Activated T-cell treated with anti-CD3 and anti-CD28 coated beads, Interleukin-2, amount 50 U/mL, for 4 hours (primary cell): ENCODE measurements at regions not wholly inside any gene's neighbourhood (a gene's known extent, or its start where the extent isn't known, plus 50 kb on each side); places are given as distances from the start of the nearest gene placed in this dataset.
"Not testable (repeated sequence)": the region's sequence is repeated elsewhere in the genome, so short reads cannot be mapped to it uniquely, and the experiment has no call there.

ENCODE experiments used
- ATAC-seq, 2 donors: fragments of 200-7000 bp; cut with Tn5 transposase; one replicate each; pipeline ENCODE4 v1.10.0; 2021
- DNase-seq: peaks from one replicate; pipeline ENCODE4 v3.0.0-alpha.2; 2020
- H3K27me3 Mint-ChIP-seq: one replicate; pipeline ENCODE4 v1.8.0; 2021; ENCODE audit warnings: low read depth, mixed read lengths
- H3K36me3 Mint-ChIP-seq: one replicate; pipeline ENCODE4 v1.8.0; 2022; ENCODE audit warnings: mixed read lengths; ENCODE audit not compliant: insufficient read depth
- H3K4me1 Mint-ChIP-seq: one replicate; pipeline ENCODE4 v1.8.0; 2021; ENCODE audit warnings: low read depth, mixed read lengths
- H3K4me3 Mint-ChIP-seq: one replicate; pipeline ENCODE4 v1.8.0; 2021; ENCODE audit warnings: mild to moderate bottlenecking, moderate library complexity, mixed read lengths
- H3K9me3 Mint-ChIP-seq: one replicate; pipeline ENCODE4 v1.8.0; 2021; ENCODE audit warnings: mixed read lengths

- no peak for ATAC-seq
- Mint-ChIP-seq H3K36me3 (no peaks in the 10 kb centered on the region), H3K9me3 (no peaks in the 10 kb centered on the region), H3K4me1 (no peaks in the 10 kb centered on the region), H3K27me3 (peaks cover 13% of the 10 kb centered on the region), H3K4me3 (no peak overlapping the region)
- DNase-seq: no peak
These were observed 105.2 kb downstream of the TLR5 start for GRCh38 chr1:223037845-223038244.

GRCh38 chr1:223038288-223039006 lies 104.6 kb downstream of the TLR5 start:
- H3K9me3 Mint-ChIP-seq: no peaks in the 10 kb centered on the region
- no peak for ATAC-seq

GRCh38 chr1:223039990-223040389 lies 103.1 kb downstream of the TLR5 start:
- H3K36me3 Mint-ChIP-seq: no peaks in the 10 kb centered on the region
- DNase-seq (no peak), ATAC-seq (no peak)
- H3K4me1 Mint-ChIP-seq: no peaks in the 10 kb centered on the region
- no peak overlapping the region for H3K4me3 Mint-ChIP-seq
- H3K27me3 Mint-ChIP-seq: peaks cover 10% of the 10 kb centered on the region
- H3K9me3 Mint-ChIP-seq: no peaks in the 10 kb centered on the region

More at GRCh38 chr1:223038288-223039006, 104.6 kb downstream of the TLR5 start:
- Mint-ChIP-seq H3K27me3 (peaks cover 12% of the 10 kb centered on the region), H3K4me1 (no peaks in the 10 kb centered on the region), H3K36me3 (no peaks in the 10 kb centered on the region), H3K4me3 (no peak overlapping the region)
- DNase-seq: no peak

- no peaks in the 10 kb centered on the region for H3K4me1 Mint-ChIP-seq
- H3K9me3 Mint-ChIP-seq: peaks cover 5% of the 10 kb centered on the region
- peaks cover 6% of the 10 kb centered on the region for H3K27me3 Mint-ChIP-seq
- ATAC-seq: no peak
- DNase-seq: no peak
- H3K4me3 Mint-ChIP-seq: no peak overlapping the region
- H3K36me3 Mint-ChIP-seq: no peaks in the 10 kb centered on the region
These were observed 101.6 kb downstream of the TLR5 start for GRCh38 chr1:223041481-223041880.

GRCh38 chr1:223045164-223045957 lies 97.7 kb downstream of the TLR5 start:
- DNase-seq (no peak), ATAC-seq (no peak)
- Mint-ChIP-seq H3K4me3 (no peak overlapping the region), H3K36me3 (no peaks in the 10 kb centered on the region), H3K9me3 (peaks cover 9% of the 10 kb centered on the region), H3K27me3 (peaks cover 3% of the 10 kb centered on the region), H3K4me1 (no peaks in the 10 kb centered on the region)

GRCh38 chr1:223046011-223046410 lies 97.0 kb downstream of the TLR5 start:
- H3K4me1 Mint-ChIP-seq: no peaks in the 10 kb centered on the region
- H3K27me3 Mint-ChIP-seq: peaks cover under 1% of the 10 kb centered on the region
- no peak for ATAC-seq
- no peak overlapping the region for H3K4me3 Mint-ChIP-seq
- H3K36me3 Mint-ChIP-seq: no peaks in the 10 kb centered on the region
- H3K9me3 Mint-ChIP-seq: peaks cover 9% of the 10 kb centered on the region
- DNase-seq: no peak

GRCh38 chr1:223046463-223046862 lies 96.6 kb downstream of the TLR5 start:
- H3K27me3 Mint-ChIP-seq, H3K4me1 Mint-ChIP-seq, DNase-seq, H3K4me3 Mint-ChIP-seq, H3K36me3 Mint-ChIP-seq, ATAC-seq, H3K9me3 Mint-ChIP-seq: not testable (repeated sequence)

- Mint-ChIP-seq H3K9me3 (peaks cover 9% of the 10 kb centered on the region), H3K27me3 (no peaks in the 10 kb centered on the region), H3K4me1 (no peaks in the 10 kb centered on the region), H3K36me3 (no peaks in the 10 kb centered on the region), H3K4me3 (no peak overlapping the region)
- ATAC-seq (no peak), DNase-seq (no peak)
These were observed 95.0 kb downstream of the TLR5 start for GRCh38 chr1:223048026-223048425.

- H3K27me3 Mint-ChIP-seq: no peaks in the 10 kb centered on the region
- DNase-seq: no peak
- H3K36me3 Mint-ChIP-seq: no peaks in the 10 kb centered on the region
- H3K4me3 Mint-ChIP-seq: no peak overlapping the region
- no peak for ATAC-seq
- no peaks in the 10 kb centered on the region for H3K9me3 Mint-ChIP-seq
- no peaks in the 10 kb centered on the region for H3K4me1 Mint-ChIP-seq
These were observed 90.6 kb downstream of the TLR5 start for GRCh38 chr1:223052462-223052861.

- H3K27me3 Mint-ChIP-seq: no peaks in the 10 kb centered on the region
- no peak for ATAC-seq
- DNase-seq: no peak
- no peaks in the 10 kb centered on the region for H3K36me3 Mint-ChIP-seq
- H3K4me3 Mint-ChIP-seq: no peak overlapping the region
- no peaks in the 10 kb centered on the region for H3K4me1 Mint-ChIP-seq
- no peaks in the 10 kb centered on the region for H3K9me3 Mint-ChIP-seq
These were observed 90.1 kb downstream of the TLR5 start for GRCh38 chr1:223052931-223053330.

- H3K27me3 Mint-ChIP-seq: peaks cover 4% of the 10 kb centered on the region
- H3K4me3 Mint-ChIP-seq: no peak overlapping the region
- no peaks in the 10 kb centered on the region for H3K36me3 Mint-ChIP-seq
- H3K9me3 Mint-ChIP-seq: no peaks in the 10 kb centered on the region
- H3K4me1 Mint-ChIP-seq: no peaks in the 10 kb centered on the region
- ATAC-seq: no peak
- DNase-seq: no peak
These were observed 86.2 kb downstream of the TLR5 start for GRCh38 chr1:223056802-223057201.

GRCh38 chr1:223057569-223058093 lies 85.4 kb downstream of the TLR5 start:
- no peak for ATAC-seq

More at GRCh38 chr1:223057569-223058093, 85.4 kb downstream of the TLR5 start:
- Mint-ChIP-seq H3K27me3 (peaks cover 4% of the 10 kb centered on the region), H3K9me3 (no peaks in the 10 kb centered on the region), H3K36me3 (no peaks in the 10 kb centered on the region), H3K4me1 (no peaks in the 10 kb centered on the region), H3K4me3 (no peak overlapping the region)
- DNase-seq: no peak
